Thoracic aorta (tissue), 2 donors: ENCODE measurements at regions not wholly inside any gene's neighbourhood (a gene's known extent, or its start where the extent isn't known, plus 50 kb on each side); places are given as distances from the start of the nearest gene placed in this dataset.

ENCODE experiments used
- ATAC-seq: fragments of 150-250 bp; one replicate; pipeline ENCODE4 v1.8.0; 2017; ENCODE audit warnings: low read depth; ENCODE audit not compliant: insufficient number of reproducible peaks, low FRiP score
- DNase-seq: peaks from one replicate; pipeline ENCODE4 v3.0.0-alpha.2; 2020; ENCODE audit warnings: low spot score
- H3K27ac ChIP-seq, 2 donors: fragments of 200-600 bp; sonication (generic); 1 replicate in 1 of 2; 2 replicates in 1 of 2; pipeline ENCODE4 v1.5.1; 2016; ENCODE audit warnings: mild to moderate bottlenecking in 2 of 2, moderate library complexity in 2 of 2
- H3K27me3 ChIP-seq: fragments of 200-600 bp; sonication (generic); replicated peaks from 2 replicates; pipeline ENCODE4 v1.6.0; 2016; ENCODE audit warnings: mild to moderate bottlenecking; ENCODE audit not compliant: insufficient read depth
- H3K36me3 ChIP-seq: fragments of 200-600 bp; sonication (generic); one replicate; pipeline ENCODE4 v1.5.1; 2016
- H3K4me1 ChIP-seq, 2 donors: fragments of 200-600 bp; sonication (generic); 1 replicate in 1 of 2; 2 replicates in 1 of 2; pipeline versions ENCODE4 v1.5.1 to v1.6.0; 2016; ENCODE audit warnings: low read depth in 2 of 2, mild to moderate bottlenecking in 1 of 2; ENCODE audit not compliant: control insufficient read depth in 1 of 2
- H3K4me3 ChIP-seq: fragments of 200-600 bp; sonication (generic); 2 replicates; pipeline ENCODE4 v1.5.1; 2016; ENCODE audit warnings: mild to moderate bottlenecking
- H3K9me3 ChIP-seq: fragments of 200-600 bp; sonication (generic); 2 replicates; pipeline ENCODE4 v1.5.1; 2016
- CTCF ChIP-seq: fragments of 200-600 bp; sonication (generic); IDR thresholded peaks from one replicate; pipeline ENCODE4 v1.5.1; 2019; ENCODE audit warnings: antibody characterized with exemption

GRCh38 chr3:80017369-80017768 is 249.6 kb upstream of the ROBO1 start:
- no peak for TF ChIP-seq CTCF
- no peak overlapping the region for H3K4me3 ChIP-seq
- no peak for DNase-seq
- no peaks in the 10 kb centered on the region for H3K27me3 ChIP-seq
- no peaks in the 10 kb centered on the region for H3K36me3 ChIP-seq
- H3K27ac ChIP-seq = no peak overlapping the region
- H3K4me1 ChIP-seq = no peaks in the 10 kb centered on the region
- H3K9me3 ChIP-seq = no peaks in the 10 kb centered on the region
- ATAC-seq = no peak

GRCh38 chr3:80014576-80014975 is 246.8 kb upstream of the ROBO1 start:
- no peak for TF ChIP-seq CTCF
- no peak for ATAC-seq
- Histone ChIP-seq H3K27me3 (no peaks in the 10 kb centered on the region), H3K4me3 (no peak overlapping the region), H3K27ac (no peak overlapping the region), H3K36me3 (no peaks in the 10 kb centered on the region), H3K9me3 (no peaks in the 10 kb centered on the region), H3K4me1 (no peaks in the 10 kb centered on the region)
- no peak for DNase-seq

GRCh38 chr3:80010021-80010571 is 242.3 kb upstream of the ROBO1 start:
- Histone ChIP-seq H3K27me3 (no peaks in the 10 kb centered on the region), H3K4me1 (no peaks in the 10 kb centered on the region), H3K4me3 (no peak overlapping the region), H3K9me3 (no peaks in the 10 kb centered on the region), H3K36me3 (no peaks in the 10 kb centered on the region), H3K27ac (no peak overlapping the region)
- DNase-seq (no peak), ATAC-seq (no peak)
- TF ChIP-seq CTCF = no peak

- no peak for ATAC-seq
- H3K36me3 ChIP-seq = no peaks in the 10 kb centered on the region
- TF ChIP-seq CTCF = no peak
These were observed 239.7 kb upstream of the ROBO1 start for GRCh38 chr3:80007522-80007921.

GRCh38 chr3:80006315-80006714 is 238.5 kb upstream of the ROBO1 start:
- Histone ChIP-seq H3K27ac (no peak overlapping the region), H3K4me1 (no peaks in the 10 kb centered on the region), H3K36me3 (no peaks in the 10 kb centered on the region), H3K27me3 (no peaks in the 10 kb centered on the region), H3K4me3 (no peak overlapping the region), H3K9me3 (no peaks in the 10 kb centered on the region)
- no peak for DNase-seq
- no peak for ATAC-seq
- TF ChIP-seq CTCF = no peak

More at GRCh38 chr3:80007522-80007921, 239.7 kb upstream of the ROBO1 start:
- no peak overlapping the region for H3K4me3 ChIP-seq
- no peaks in the 10 kb centered on the region for H3K9me3 ChIP-seq
- H3K27me3 ChIP-seq = no peaks in the 10 kb centered on the region
- no peak overlapping the region for H3K27ac ChIP-seq
- no peaks in the 10 kb centered on the region for H3K4me1 ChIP-seq
- no peak for DNase-seq
